ENCODE measurements at regions not wholly inside any gene's neighbourhood (a gene's known extent, or its start where the extent isn't known, plus 50 kb on each side); places are given as distances from the start of the nearest gene placed in this dataset.

- no peak for ATAC-seq
- Histone ChIP-seq H3K4me3 (no peak overlapping the region), H3K27me3 (replicated peaks in 1 of 2; ENCODE audit: control insufficient read depth in 2 of 2, insufficient read depth in 2 of 2, low read length in 1 of 2) (no peaks in the 10 kb centered on the region), H2AFZ (ENCODE audit: control insufficient read depth, low read depth, low read length) (no peak overlapping the region), H3K4me1 (ENCODE audit: control insufficient read depth, insufficient read depth, low read length) (no peaks in the 10 kb centered on the region), H3K27ac (ENCODE audit: control insufficient read depth, insufficient read depth) (no peak overlapping the region), H3K36me3 (ENCODE audit: control insufficient read depth in 2 of 2, insufficient read depth in 2 of 2, low read length in 1 of 2) (no peaks in the 10 kb centered on the region), H3K79me2 (ENCODE audit: control insufficient read depth, insufficient read depth, low read length) (no peaks in the 10 kb centered on the region), H3K4me2 (ENCODE audit: control insufficient read depth, insufficient read depth) (no peak overlapping the region), H4K20me1 (ENCODE audit: control insufficient read depth, insufficient read depth) (no peaks in the 10 kb centered on the region), H3K9me3 (replicated peaks; ENCODE audit: control insufficient read depth, insufficient read depth, low read length) (no peaks in the 10 kb centered on the region), H3K9ac (ENCODE audit: control insufficient read depth, insufficient read depth, low read length) (no peak overlapping the region)
- TF ChIP-seq EED (IDR thresholded peaks at IDR 0.05; ENCODE audit: low read depth) (no peak), SIX5 (IDR thresholded peaks at IDR 0.05; ENCODE audit: low read depth, low read length, severe bottlenecking) (no peak), ZNF207 (IDR thresholded peaks at IDR 0.05; ENCODE audit: borderline replicate concordance) (no peak), FOS (IDR thresholded peaks at IDR 0.05; ENCODE audit: borderline replicate concordance, extremely low read depth, insufficient read length) (no peak), HDGF (IDR thresholded peaks at IDR 0.05) (no peak), TAF1 (IDR thresholded peaks at IDR 0.05; ENCODE audit: borderline replicate concordance, low read depth, low read length) (no peak), NFIC (IDR thresholded peaks at IDR 0.05; ENCODE audit: low read depth, low read length) (no peak), MTA2 (IDR thresholded peaks at IDR 0.05; ENCODE audit: low read depth) (no peak)
- TF ChIP-seq, protein P1, sequence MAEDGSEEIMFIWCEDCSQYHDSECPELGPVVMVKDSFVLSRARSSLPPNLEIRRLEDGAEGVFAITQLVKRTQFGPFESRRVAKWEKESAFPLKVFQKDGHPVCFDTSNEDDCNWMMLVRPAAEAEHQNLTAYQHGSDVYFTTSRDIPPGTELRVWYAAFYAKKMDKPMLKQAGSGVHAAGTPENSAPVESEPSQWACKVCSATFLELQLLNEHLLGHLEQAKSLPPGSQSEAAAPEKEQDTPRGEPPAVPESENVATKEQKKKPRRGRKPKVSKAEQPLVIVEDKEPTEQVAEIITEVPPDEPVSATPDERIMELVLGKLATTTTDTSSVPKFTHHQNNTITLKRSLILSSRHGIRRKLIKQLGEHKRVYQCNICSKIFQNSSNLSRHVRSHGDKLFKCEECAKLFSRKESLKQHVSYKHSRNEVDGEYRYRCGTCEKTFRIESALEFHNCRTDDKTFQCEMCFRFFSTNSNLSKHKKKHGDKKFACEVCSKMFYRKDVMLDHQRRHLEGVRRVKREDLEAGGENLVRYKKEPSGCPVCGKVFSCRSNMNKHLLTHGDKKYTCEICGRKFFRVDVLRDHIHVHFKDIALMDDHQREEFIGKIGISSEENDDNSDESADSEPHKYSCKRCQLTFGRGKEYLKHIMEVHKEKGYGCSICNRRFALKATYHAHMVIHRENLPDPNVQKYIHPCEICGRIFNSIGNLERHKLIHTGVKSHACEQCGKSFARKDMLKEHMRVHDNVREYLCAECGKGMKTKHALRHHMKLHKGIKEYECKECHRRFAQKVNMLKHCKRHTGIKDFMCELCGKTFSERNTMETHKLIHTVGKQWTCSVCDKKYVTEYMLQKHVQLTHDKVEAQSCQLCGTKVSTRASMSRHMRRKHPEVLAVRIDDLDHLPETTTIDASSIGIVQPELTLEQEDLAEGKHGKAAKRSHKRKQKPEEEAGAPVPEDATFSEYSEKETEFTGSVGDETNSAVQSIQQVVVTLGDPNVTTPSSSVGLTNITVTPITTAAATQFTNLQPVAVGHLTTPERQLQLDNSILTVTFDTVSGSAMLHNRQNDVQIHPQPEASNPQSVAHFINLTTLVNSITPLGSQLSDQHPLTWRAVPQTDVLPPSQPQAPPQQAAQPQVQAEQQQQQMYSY (CRISPR knock-in tag; IDR thresholded peaks at IDR 0.05) = no peak
- in situ Hi-C loops (cut with MboI) (loop anchor here (5.0 kb wide), 1 partner anchor 276 kb away; no protein-coding TSS in a partner anchor), intact Hi-C loops (cut with micrococcal nuclease; ENCODE audit: unreplicated experiment) (loop anchor here (10.0 kb wide), 1 partner anchor 508 kb away; the partner anchor contains the start of gene DCUN1D5)
- no TSS peak for BruUV-seq (replicated peaks)
- RAD21 ChIA-PET (ENCODE audit: unreplicated experiment) = interaction anchor here (0.5 to 1.3 kb wide), 2 partner anchors 17 to 554 kb away, joined by 3 read pairs; no protein-coding TSS in a partner anchor
- SMC1A ChIA-PET (ENCODE audit: uncharacterized antibody, unreplicated experiment) = interaction anchor here (0.9 kb wide), 1 partner anchor 277 kb away, joined by 3 read pairs; no protein-coding TSS in a partner anchor
- CTCF ChIA-PET = interaction anchor here (0.8 to 2.3 kb wide), 6 partner anchors 9 to 567 kb away, joined by 3 to 8 read pairs (median 4); no protein-coding TSS in a partner anchor
- FAIRE-seq = no peak
- no peak for DNase-seq (ENCODE audit: low read depth, low spot score)
- POLR2A ChIA-PET = no interaction called here
Measured at GRCh38 chr11:103602840-103603239, 433.6 kb upstream of the DDI1 start.

Measured in GM12878 (cell line).